ENCODE measurements at regions not wholly inside any gene's neighbourhood (a gene's known extent, or its start where the extent isn't known, plus 50 kb on each side); places are given as distances from the start of the nearest gene placed in this dataset.

DNA sequence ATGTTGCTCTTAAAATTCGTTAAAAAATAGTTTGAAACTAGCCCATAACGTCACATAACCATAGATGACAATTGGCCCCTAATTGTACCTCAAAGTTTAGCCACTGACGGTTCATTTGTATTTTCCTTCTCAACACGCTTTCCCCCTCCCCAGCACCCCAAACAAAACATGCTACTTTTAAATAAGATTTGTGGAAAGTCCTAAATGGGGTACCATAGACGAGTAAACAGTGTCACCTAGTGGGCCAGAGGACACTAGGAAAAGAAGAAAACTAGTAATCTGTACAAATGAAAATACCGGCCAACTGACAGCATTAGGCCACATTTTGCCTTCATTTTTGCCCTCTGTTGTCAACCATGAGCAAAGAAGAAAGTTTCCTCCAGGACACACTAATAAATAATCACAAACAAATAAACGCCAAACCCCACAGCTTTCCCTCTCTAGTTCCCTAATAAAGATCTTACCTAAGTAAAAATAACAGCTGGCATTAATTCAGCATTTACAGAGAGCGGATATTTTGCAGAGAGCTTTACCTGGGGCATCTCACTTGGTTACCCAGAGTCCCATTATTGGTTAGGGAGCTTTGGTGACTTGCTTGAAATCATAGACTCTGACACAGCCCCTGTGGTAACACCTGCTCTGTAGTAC, 175.1 kb upstream of the ATP11B start:
- TF ChIP-seq PAX5 (IDR thresholded peaks at IDR 0.05; ENCODE audit: insufficient read depth, low read length, severe bottlenecking) (no peak), POLR2AphosphoS5 (IDR thresholded peaks at IDR 0.05; ENCODE audit: low read depth, low read length) (no peak), TAF1 (IDR thresholded peaks at IDR 0.05; ENCODE audit: low read depth, low read length) (no peak), SPI1 (IDR thresholded peaks at IDR 0.05; ENCODE audit: low read depth, low read length) (no peak), POLR2A (IDR thresholded peaks at IDR 0.05; ENCODE audit: low read depth, low read length) (no peak)
